Ammon's horn (tissue), 1 donor: ENCODE measurements at regions not wholly inside any gene's neighbourhood (a gene's known extent, or its start where the extent isn't known, plus 50 kb on each side); places are given as distances from the start of the nearest gene placed in this dataset.

Source experiments
- DNase-seq: peaks from one replicate; pipeline ENCODE4 v3.0.0-alpha.2; 2016; ENCODE audit warnings: low spot score

DNA sequence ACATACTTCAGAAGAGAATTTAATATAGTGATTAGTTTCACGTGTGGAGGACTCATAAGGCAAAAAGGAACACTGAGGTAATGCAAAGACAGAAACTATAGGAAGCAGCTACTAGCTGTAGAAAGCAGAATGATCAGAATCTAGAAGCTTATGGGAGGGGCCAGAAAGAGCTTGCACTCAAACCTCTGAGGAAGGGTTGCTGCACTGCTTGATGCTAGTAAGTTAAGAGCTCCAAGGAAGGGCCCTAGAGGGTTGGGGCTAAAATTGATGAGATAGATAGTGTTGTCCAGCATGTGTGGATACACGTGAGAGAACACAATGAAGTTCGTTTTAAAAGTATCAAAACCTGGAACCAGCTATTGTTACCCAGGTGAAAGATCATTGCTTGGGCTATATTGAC is 311.1 kb downstream of the SLC6A15 start:
- no peak for DNase-seq

DNA sequence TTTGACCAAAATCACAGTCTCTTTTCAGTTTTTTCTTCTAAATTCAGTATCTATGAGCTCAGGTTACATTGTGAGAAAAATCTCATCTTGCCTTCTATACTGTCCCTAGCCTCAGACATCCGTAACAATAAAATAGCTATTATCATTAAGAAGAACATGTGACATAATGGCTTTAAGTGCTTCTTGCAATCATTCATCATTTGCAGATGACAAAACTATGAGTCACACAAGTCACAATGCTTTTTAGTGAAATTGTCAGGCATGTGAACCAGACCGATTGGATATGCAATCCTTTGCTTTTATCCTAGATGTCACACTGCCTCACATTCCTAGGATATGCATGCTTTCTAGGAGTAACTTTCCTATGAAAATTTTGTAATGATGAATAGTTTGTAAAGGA is 313.1 kb downstream of the SLC6A15 start:
- no peak for DNase-seq

DNA sequence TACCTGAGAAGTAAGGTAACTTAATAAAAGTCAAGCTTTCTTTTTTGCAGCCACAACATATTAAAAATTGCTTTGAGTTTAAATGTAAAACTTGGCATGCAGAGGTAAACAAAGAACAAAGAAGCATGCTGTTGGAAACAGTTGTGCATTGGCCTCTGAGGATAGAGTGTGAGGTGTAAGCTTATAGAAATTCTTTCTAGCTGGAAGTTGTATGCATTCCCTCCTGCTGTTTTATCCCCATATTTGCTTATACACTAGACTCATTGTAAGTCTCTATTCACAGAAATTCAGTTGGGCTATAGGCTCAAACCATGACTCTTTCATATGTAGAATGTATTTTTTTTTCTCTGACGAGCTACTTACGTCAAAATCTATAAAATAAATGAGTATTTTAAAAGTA is 316.3 kb downstream of the SLC6A15 start:
- no peak for DNase-seq

DNA sequence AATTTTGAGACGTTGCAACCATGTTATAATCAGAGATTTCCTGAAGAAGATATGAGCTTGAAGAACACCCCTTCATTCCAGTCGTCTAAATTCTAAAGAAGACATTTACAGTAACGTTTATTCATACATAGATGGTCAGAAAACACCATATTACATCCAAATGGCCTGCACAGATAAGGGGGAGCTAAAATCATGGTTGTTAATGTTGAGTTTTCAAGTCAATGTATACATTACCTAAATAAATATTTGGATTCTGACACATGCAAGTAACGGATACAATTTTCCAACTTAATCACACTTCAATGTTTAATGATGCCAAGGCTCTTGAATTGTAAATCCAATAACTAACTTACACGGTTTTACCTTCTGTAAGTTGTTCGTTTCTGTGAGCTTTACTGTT is 318.4 kb downstream of the SLC6A15 start:
- DNase-seq, result no peak

DNA sequence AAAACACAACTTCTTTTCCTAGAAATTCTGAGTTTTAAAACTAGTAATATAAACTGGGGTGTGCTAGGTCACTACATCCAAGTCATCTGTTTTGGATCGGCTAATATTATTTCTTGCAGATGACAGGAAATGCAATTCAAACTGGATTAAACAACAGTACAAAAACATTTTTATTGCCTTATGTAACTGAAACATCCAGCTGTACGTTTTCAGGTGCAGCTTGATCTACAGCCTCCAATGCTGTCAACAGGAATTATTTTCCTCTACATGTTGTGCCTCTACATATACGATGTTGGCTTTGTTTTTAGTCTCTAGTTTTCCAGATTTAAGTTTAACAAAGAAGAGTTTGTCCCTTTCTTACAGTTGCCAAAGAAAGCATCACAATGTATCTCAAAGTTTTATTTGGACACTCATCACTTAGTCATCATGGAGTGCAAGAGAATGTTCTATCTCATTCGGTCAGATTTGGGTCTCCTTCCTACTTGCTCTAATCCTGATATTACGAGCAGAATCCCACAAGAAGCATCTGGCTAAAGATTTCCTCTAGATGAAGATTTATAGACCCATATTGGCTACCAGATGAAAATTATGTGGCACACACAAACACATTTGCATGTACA is 326.7 kb downstream of the SLC6A15 start:
- no peak for DNase-seq

DNA sequence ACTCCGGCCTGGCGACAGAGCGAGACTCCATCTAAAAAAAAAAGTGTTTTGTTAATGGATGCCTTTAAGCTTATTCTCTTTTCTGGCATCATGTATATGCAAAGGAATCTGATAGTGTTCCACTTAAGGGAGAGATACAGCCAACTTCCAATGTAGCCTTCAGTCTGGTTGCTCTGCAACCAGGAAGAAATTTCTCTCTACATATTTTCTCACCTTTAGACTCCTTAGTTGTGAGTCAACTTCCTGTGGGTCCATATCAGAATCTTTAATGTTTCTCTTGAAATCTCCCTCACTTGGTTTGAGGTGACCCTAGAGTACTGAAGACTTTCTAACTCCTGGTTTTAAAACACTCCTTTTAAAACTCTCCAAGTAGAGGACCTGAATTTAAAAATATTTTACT is 340.4 kb downstream of the SLC6A15 start:
- no peak for DNase-seq

DNA sequence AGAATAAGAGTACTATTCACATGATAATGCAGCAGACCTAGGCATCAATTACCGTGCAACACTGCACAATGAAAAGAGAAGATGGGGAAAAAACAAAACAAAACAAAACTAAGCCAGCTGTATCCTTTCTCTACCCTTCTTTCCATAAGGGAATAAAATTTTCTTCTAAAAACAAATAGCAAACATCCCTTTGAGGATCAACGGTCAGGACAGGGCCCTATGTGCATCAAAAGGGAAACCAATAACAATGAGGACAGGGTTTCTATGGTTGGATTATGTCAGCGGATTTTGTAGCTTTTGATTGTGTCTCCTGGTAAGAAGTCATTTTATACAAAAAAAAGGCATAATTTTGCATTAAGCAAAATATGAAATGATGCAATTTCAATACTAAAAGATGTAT is 350.3 kb downstream of the SLC6A15 start:
- DNase-seq, result no peak

DNA sequence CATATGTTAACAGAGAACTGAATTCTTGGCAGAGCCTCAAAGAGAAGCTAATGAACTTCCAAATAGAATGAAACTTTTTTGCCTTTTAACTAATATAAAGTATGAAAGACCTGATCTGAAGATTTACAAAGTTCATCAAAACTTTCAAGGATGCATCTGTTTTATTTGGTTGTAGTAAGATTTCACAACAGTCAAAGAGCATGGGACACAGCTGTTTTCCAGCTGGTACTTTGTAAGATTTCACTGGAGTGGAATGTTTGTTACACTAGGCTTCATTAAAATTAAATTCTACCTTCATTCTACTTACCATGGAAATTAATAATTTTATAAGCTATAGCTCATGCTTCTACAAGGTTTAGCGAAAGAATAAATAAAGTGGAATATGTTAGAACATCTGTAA is 351.2 kb downstream of the SLC6A15 start:
- DNase-seq, result no peak

DNA sequence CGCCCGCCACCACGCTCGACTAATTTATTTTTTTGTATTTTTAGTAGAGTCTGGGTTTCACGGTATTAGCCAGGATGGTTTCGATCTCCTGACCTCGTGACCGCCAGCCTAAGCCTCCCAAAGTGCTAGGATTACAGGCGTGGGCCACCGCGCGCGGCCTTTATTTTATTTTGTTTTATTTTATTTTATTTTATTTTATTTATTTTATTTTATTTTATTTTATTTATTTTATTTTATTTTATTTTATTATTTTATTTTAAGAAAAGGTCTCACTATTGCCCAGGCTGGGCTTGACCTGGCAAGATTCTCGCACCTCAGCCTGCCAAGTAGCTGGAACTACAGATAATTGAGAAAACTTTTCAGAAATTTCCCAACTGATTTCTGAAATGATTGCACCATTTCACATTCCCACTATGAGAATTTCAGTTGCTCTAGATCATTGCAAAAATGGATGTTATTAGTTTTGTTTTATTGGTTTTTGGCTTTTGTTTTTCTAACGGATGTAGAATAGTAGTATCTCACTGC is 358.3 kb downstream of the SLC6A15 start:
- no peak for DNase-seq

DNA sequence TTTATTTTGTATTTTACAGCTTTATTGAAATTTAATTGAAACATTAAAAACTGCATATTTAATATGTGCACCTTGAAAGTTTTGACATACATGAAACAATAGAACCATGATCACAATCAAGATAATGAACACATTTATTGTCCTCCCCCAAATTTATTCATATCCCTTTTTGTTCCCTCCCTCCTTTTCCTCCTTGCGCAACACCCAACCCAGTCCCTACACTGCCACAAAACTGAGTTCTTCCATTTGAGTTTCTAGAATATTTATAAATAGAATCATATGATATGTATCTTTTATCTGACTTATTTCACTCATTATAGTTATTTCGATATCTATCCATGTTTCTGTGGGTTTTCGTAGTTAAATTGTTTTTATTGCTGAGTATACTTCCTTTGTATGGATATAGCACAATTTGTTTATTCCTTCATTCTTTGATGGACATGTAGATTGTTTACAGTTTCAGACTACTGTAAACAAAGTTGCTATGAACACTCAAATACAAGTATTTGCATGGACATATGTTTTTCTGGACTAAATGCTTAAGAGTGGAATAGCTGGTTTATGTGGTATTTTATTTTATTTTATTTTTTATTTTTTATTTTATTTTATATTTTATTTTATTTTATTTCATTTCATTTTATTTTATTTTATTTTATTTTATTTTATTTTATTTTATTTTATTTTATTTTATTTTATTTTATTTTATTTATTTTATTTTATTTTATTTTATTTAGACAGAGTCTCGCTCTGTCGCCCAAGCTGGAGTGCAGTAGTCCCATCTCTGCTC is 359.1 kb downstream of the SLC6A15 start:
- DNase-seq, result no peak

DNA sequence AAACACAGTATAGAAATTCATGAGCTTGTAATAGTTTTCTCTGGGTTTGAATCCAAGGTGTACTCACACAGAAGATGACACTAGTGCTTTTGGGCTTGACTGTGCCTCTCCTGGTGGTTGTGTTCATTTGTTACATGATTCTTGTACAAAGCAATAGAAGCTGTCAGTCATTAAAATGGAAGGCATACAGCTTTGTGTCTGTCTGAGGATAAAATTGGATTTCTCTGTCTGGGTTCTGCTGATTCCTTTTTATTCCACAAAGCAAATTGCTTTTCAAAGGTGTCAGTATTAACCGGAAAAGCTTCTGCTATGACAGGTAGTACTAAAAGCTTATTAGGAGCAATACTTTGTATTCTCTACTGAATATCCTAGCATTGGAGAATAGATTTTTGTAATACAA is 361.2 kb downstream of the SLC6A15 start:
- no peak for DNase-seq

DNA sequence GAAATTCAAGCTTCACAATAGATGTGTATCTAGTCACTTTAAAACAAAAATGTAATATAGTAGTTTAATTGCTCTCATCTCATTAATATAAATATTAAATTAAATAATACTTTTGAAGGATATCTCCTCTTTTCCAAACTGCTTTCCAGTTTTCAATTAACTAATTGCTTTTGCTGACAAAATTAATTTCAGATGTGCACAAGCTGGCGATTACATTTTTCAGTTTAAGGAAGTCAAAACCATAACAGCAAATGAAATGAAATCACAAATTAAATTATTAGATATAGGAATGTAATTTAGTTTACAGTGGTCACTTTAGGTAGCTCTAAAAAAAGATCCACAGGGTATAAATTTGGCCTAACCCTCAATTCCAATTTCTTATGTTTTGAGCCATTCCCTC is 362.1 kb downstream of the SLC6A15 start:
- no peak for DNase-seq

DNA sequence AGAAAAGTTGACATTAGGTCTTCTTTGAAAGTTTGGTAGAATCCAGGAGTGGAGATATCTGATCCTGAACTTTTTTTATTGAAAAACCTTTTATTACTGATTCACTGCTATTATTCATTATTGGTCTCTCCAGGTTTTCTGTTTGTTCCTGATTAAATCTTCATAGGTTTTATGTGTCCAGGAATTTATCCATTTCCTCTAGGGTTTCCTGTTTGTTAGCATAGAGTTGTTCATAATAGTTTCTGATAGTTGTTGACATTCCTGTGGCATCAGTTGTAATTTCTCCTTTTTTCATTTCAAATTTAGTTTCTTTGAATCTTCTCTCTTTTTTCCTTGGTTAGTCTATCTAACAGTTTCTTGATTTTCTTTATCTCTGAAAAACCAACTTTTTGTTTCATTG is 370.3 kb downstream of the SLC6A15 start:
- DNase-seq, result no peak

DNA sequence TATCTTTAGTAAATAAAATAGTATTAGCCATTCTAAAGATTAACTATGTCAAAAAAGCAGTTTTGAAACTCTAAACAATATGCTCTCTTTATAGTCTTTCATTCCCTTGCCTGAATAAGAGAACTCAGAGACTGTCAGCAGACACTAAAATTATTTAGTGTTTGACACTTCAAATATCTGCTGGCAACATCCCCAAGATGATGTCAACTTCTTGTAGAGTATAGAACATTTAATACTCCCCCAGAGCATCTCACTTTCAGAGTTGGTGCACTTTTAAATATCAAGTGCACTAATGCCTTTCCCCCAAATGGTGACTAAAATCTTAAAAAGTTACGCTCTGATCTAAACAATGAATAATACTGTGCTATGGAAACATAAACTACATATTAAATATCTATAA is 374.9 kb downstream of the SLC6A15 start:
- DNase-seq, result no peak

DNA sequence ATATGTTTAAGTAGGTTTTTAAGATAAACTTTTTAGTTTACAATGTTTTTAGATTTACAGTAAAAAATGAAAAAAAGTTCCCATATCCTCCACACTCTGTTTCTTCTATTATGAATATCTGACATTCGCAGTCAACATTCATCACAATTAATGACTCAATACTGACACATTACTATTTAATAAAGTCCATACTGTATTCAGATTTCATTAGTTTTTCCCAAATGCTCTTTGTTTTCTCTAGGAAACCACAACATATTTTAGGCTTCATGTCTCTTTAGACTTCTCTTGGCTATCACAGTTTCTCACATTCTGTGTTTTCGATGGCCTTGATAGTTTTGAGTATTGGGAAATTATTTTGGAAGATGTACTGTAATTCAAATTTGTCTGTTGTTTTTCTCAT is 399.8 kb downstream of the SLC6A15 start:
- DNase-seq, result no peak

DNA sequence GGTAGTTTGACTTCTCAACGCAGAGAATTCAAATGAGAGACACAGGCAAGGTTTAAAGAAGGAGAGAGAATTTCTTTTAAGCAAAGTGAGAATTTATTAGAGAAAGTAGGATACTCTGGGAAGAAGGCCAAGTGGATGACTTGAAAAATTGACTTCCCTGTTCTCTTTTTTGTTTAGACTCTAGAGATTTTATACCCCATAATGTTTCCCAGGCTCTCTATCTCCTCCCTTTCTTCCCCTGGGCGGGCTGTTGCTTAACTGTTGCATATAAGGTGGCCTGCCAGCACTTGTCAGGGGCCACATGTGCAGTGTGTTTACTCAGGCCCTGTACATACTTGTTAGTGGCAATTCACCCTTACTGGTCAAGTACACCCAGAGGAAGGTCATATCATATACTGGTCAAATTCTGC is 403.7 kb downstream of the SLC6A15 start:
- no peak for DNase-seq

DNA sequence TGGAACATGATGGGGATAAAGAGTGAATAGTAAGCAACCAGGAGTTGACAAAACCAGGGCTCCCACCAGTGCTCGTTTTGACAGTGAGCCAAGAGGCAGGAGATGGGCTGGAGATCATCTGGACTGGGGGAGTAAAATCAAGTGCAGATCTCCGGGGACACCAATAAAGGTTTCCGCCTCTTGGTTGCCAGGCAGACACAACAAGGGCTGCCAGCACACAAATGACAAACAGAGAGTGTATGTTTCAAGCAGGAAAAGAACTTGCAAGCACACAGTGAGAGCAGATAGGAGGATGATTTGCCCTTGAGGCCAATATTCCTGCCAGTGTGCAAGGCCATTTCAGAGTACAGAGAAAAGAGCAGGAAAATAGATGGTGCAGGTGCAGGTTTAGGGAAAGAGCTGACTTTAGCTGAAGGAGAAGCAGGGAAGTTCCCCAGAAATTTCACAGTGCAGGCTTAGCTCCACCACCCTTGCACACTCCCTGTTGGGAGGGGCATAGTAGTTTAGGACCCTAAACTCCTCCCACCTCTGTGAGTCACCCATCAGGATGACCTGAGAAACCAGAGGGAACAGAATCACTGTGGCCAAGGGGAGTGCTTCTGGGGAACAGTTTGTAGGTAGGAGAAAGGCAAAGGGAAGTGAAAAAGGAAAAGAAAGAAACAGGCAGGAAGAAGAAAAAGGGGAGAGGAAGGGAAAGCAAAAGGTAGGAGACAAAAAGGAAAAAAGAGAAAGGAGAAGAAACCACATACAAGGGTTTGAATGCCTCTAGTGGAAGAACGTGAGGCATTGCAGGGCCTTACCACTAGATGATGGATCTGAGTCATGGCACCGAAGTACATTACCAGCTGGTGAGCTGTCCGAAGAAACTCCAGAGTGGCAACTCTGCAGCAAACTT is 404.4 kb downstream of the SLC6A15 start:
- no peak for DNase-seq

DNA sequence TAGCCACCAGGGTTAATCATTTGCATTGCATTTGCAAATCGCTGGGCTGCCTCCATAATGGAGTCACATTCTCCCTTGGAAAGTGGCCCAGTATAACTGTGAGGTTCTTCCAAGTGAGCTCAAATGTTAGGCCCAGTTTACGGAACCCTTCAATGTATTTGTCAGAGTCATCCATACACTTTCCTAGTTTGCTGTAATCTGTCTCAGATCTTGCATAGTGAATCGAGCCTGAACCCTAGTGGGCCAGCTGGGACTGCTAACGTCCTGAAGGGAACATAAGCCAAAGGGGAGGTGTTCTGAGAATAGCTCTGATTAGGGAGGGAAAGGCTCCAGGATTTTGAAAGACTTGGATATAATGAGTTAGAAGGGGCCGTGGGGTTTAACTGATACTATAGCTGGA is 406.3 kb downstream of the SLC6A15 start:
- no peak for DNase-seq

DNA sequence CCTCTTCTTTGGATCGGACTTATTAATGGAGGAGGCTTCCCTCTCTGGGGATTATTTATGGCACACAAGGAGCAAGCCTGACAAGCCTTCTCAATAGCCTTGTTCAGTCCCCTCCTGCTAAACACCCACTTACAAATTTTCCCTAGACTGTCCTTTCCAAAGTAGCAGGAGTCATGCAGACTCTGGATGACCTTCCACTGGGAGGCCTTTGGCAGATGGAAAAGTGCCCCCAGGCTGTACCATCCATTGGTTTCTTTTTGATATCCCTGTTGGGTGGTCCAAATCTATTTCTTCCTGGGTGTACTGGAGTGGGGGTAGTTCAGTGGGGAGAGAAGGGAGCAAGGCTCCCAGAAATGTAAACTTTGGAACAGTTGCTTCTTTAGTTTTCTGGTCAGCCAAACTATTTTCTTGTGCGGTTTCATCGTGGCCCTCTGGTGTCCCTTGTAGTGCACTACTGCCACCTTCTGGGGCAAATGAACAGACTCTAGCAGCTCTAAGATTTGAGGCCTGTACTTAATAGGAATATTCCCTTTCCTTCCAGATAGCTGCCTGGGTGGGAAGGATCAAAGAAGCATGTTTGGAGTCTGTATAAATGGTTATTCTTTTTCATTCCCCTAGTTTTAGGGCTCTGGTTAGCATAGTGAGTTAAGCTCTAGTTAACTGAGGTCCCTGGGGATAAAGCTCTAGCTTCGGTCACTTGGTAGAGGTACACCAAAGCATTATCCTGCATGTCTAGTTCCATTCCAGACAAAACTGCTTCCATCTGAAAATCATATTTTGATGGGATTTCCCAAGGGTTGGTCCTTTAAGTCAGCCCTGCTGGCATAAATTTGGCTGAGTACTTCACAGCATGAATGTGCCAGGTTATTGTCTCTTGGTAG is 409.5 kb downstream of the SLC6A15 start:
- DNase-seq, result peak; percentile 65

DNA sequence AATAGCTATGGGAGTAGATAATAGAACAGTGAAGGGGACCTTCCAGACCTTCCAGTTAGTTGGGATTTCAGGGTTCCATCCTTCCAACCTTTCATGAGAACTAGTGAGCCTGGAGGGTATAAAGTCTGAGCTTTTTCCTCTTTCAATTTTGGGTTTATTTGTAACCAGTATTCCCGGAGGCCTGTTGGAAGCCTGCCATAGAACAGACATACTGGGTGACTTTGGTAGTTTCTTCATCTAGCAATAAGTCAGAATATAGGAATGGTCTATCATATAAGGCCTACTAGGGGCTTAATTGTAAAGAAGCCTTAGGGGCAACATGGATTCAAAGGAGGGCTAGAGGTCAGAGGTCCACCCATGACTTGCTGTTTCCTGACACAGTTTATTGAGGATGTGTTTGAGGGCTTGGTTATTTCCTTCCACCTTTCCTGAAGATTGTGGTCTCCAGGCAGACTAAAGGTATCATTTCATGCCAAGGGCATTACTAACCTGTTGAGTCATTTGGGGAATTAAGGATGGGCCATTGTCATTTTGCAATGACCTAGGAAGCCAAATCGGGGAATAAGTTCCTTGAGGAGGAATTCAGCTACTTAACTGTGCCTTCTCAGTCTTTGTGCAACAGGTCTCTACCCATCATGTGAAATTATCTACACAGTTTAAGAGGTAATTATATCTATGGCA is 410.3 kb downstream of the SLC6A15 start:
- no peak for DNase-seq

DNA sequence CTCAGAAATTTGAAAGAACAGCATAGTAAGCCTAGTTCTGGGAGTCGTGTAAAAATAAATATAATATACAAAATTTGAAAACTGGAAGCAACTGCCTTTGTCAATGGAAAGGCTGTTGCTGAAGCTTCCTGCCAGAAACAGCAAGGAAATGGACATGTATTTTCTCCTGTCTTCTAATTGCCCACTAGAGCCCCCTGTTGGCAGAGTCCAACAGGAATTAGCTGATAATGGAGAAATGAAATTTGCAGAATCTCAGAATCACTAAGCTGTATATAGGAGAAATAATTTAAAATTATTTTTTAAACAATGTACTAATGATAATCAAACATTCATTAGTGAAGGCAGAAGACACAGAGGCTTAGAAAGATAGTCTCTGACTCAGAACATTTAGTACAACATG is 414.8 kb downstream of the SLC6A15 start:
- no peak for DNase-seq
